Activated T-cell treated with anti-CD3 and anti-CD28 coated beads for 1 hour (primary cell): ENCODE measurements at regions not wholly inside any gene's neighbourhood (a gene's known extent, or its start where the extent isn't known, plus 50 kb on each side); places are given as distances from the start of the nearest gene placed in this dataset.

Experiments
- DNase-seq: peaks from one replicate; pipeline ENCODE4 v3.0.0-alpha.2; 2020; ENCODE audit warnings: low read depth

DNA sequence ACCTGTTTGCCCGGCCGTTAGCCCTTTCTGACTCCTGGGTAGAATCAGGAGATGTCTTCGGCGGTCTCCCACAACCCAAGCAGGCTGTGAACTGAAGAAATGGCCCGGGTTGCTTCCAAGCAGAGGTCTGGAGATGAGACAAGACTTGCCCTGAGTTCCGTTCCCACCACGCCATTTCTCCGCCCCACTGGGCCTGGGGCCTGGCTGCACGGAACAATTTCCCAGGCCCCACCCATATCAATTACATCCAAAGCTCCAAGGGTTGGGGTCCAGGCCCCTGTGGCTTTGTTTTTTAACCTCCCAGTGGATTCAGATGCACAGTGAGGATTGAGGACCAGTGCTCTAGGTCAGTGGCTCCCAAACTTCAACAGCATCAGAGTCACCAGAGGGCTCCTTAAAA is 214.5 kb upstream of the ARID1B start:
- DNase-seq, result no peak

- no peak for DNase-seq
Observed at GRCh38 chr6:156562019-156562418, 215.2 kb upstream of the ARID1B start.

DNA sequence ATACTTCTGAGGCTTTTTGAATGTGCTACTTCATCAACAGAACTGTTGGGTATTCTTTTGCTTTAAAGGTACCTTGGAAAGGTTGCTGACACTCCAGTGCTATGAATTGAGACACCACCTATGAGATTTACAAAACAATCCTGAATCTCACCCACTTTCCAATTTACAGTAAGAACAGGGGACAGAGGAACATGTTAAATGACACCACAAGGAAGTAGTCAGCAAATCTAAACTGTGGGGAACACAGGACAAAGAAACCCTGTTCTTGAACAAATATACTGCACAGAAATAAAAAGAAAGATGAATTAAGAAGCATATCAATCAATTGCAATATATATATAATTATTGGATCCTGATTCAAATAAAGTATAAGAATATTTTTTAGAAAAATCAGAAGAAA is 216.7 kb upstream of the ARID1B start:
- no peak for DNase-seq

DNA sequence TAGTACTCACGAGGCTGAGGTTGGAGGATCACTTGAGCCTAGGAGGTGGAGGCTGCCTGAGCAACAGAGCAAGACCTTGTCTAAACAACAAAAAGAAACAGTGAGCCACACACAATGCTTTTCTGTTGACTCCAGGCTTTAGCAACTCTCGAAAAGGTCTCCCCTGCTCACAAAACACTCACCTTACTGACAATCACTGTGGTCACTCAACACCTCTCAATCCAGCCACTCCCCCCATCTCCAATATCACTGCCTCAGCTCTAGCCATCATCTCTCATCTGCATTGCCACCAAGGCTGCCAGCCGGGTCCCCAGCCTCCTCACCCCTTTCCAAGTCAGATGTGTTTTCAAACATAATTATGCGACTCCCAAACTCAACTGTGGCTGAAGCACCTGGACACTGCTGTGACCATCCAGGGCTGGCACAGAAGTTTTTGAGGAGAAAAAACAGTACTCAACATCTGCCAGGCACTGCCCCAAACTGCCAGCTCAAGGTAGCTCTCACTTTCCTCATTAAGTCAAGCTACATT is 218.0 kb upstream of the ARID1B start:
- DNase-seq, result no peak

DNA sequence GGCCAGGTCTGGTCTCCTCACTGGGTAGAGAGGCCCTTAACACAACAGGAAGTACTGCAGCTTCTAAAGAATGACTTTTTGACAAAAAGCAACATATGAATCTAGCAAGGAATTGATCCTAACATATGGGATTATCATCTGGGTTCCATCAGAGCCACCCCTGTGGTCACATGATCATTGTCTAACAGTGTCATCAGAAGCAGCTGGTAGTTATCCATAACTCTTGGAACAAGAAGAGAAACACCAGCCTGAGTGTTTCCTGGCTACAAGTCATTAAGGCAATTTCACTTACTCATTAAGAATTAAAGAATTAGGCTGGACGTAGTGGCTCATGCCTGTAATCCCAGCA is 219.3 kb upstream of the ARID1B start:
- DNase-seq, result no peak

DNA sequence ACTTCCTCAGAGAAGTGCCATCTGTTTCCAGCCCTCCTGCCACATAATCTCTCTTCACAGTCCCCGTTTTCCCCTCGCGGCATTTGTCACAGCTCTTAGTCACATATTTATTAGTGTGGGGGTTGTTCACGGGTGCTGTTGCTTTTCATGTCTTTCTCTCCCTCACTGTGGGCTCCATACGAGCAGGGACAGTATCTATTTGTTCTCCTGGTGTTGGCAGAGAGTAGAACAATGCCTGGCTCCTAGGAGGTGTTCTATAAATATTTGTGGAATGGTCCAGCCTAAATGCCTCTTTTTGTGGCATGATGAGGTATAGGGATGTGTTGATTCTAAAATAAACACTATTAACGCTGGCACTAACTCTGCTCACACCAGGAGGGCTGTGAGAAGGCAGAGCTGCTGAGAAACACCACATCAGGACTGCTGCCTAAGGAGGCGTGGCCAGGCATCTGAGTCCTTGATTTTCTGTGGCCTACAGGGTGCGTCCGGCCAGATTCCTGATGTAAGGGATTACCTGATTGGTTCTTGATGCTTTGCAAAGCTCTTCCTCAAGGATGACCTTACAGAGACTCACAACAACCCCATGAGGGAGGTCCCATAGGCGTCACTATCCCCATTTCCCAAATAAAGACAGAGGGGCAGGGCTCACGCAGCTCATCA is 219.8 kb upstream of the ARID1B start:
- no peak for DNase-seq

GRCh38 chr6:156556811-156557210 is 220.4 kb upstream of the ARID1B start:
- no peak for DNase-seq

DNA sequence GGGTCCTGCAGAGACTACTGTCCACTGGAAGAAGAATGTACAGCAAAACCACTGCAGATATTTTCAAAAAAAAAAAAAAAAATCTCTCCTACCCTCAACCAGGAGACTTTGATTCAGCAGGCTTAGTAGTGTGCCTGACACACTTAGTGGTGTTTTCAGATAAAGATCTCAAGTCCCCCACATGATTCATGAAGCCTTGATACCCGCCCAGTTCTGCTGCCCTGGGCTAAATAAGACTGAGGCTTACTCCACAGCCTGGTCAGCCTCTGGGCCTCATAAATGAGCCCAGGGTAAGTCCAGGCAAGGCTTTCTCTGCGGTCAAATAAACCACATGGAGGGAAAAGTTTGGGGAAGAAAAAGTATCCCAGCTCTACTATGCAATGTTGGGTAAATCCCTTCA is 222.1 kb upstream of the ARID1B start:
- no peak for DNase-seq

DNA sequence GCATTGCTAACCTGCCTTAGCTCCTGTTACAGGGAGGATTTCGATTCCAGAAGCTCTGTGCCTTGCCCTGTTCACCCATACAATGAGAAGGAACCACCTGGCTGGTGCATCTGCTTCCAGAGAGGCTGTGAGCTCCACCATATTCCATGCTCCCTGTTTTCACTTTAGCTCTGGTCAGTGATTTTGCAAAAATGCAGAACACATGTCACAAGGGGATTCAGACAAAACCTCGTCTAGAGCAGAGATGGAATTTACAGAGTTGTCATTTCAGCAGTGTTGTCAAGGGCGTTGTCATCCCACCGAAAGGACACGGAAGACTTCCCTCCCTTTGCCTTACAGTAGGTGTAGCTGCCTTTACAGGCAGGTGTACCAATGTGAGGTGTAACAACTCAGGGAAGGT is 223.0 kb upstream of the ARID1B start:
- DNase-seq, result no peak

DNA sequence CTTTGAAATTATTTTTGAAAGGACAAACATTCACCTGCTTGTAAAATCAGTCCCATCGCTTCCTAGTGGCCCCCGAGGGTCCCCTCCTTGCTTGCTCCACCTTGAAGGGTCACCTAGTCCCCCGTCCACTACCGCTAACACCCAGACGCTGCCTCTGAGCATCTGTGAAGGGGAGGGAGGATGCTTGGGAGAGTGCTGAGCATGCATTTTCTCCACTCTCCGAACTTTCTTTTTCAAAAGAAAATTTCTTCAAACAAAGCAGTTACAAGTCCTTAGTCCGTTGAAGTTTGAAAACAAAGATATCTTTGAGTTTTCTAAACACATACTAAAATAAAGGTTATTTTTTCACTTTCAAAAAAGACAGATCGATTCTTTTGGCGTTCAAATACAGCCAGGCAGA is 224.3 kb upstream of the ARID1B start:
- no peak for DNase-seq

- no peak for DNase-seq
Observed at GRCh38 chr6:156550949-156551348, 226.2 kb upstream of the ARID1B start.

DNA sequence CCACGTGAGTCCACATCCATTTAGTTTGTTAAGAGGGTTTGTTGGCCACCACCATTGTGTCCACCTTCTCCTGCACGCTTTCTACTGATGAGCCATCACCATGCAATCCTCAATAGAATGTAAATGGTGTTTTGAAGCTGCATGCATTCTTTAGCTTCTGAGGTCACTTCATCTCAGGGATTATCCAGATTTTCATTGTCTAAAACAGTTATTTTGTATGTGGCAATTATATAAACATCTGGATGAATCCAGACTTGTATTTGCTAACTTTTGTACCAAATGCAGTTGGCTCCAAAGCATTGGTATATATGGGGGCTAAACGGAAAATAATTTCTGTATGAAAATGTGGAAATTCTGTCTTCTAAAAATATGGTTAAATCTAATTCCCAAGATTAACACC is 231.2 kb upstream of the ARID1B start:
- DNase-seq, result no peak

- DNase-seq, result no peak
Observed at GRCh38 chr6:156545021-156545420, 232.2 kb upstream of the ARID1B start.

DNA sequence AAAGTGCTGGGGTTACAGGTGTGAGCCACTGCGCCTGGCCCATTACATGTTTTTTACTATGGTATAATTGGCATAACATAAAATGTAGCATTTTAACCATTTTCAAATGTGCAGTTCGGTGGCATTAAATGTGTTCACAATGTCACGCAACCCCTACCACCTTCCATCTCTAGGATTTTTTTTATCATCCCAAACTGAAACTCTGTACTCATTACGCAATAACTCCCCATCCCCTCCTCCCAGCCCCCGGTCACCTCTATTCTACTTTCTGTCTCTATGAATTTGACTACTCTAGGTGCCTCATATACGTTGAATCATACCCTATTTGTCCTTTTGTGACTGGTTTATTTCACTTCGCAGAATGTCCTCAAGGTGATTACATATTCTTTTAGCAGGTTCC is 233.1 kb upstream of the ARID1B start:
- DNase-seq, result no peak

DNA sequence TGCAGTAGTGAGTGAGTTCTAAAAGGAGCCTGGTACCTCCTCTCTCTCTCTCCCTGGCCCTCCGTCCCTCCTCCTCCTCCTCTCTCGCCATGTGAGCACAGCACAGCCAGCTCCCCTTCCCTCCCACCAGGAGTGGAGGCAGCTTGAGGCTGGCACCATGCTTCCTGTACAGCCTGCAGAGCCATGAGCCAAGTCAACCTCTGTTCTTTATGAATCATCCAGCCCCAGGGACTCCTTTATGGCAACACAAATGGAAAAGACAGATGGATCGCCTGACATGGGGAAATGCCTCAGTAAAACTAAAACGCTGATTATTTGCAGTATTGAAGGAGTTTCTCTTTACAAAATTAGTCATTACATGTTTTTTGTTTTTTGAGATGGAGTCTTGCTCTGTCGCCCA is 233.7 kb upstream of the ARID1B start:
- no peak for DNase-seq

GRCh38 chr6:156538875-156539660 is 238.1 kb upstream of the ARID1B start:
- no peak for DNase-seq

DNA sequence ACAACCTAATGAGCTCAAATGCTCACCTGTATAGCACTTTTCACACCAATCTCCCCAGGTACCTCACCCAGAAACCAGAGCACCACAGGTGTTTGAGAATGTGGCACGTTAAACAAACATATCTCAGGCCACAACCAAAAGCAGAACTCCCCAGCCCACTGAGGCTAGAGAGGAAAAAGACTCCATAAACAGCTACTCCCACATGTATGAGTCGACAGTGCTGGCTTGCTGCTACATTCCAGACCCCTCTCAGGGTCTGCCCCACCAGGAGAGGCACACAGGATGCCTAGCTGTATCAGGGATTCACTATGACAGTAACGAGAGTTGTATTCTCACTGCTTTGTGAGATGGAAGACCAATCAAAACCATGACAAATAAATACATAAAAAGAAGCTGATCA is 242.6 kb upstream of the ARID1B start:
- DNase-seq, result no peak

GRCh38 chr6:156533872-156534524 is 243.2 kb upstream of the ARID1B start:
- DNase-seq, result no peak

DNA sequence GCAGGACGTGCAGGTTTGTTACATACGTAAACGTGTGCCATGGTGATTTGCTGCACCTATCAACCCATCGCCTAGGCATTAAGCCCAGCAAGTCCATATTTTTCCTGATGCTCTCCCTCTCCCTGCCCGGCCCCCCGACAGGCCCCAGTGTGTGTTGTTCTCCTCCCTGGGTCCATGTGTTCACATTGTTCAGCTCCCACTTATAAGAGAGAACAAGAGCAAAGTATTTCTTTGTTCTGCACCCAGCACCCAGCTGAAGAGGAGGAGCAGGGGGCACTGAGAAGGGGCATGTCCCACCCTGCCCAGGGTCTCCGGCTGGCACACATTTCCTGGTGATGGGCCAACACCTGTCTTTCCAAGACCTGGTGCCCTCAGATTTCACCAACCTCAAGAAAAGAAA is 251.1 kb upstream of the ARID1B start:
- no peak for DNase-seq

DNA sequence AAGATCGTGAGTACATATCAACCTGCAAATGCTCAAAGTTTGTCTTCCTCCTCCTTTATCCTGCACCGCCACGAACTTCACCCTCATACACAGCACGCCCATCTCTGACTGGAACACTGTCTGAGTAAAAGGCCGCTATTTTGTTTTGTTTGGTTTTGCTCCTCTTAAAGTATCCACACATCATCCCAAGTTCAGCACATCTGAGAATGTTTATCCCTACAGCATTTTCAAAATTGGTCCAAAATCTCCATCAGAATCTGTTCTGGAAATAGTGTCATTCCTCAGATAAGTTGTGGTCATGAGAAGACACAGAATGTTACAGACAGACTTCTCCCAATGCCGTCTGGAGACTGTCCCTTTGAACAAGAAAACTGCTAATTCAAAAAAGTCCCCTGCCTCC is 251.6 kb upstream of the ARID1B start:
- DNase-seq, result no peak

DNA sequence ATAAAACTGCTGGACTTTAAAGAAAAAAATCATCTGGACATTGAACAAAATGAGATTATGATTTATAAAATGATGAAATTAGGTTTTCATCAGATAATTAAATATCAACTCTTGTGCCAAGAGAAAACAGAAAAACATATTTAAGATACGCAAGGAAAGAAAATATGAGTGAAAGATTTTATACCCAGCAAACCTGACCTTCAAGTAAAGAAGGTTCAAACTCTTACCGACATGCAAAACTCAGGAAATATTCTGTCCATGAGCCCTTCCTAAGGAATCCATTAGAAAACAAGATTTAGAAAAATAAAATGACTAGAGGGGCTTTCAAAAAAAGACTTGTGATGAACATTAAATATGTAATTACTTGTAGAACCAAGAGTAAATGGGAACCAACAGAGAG is 257.2 kb upstream of the ARID1B start:
- no peak for DNase-seq

DNA sequence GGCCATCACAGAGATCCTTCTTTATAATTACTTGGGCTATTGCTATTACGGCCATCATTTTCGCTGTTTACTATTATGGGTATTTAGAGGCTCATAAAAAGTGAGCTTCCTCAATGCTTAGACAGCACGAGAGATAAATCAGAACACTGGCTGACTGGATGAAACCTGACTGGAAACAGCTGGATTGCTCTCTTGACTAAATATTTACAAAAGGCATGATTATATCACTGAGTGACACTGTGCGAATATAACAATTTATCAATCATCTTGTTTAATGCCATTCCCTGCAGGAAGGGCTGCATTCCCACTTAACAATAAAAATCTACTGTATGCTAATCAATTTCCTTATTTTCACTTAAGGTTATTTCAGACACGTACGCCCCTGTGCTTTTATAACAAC is 260.1 kb upstream of the ARID1B start:
- no peak for DNase-seq

- no peak for DNase-seq
Observed at GRCh38 chr6:156515242-156515641, 261.9 kb upstream of the ARID1B start.
